DMS153 (cell line): ENCODE measurements at regions not wholly inside any gene's neighbourhood (a gene's known extent, or its start where the extent isn't known, plus 50 kb on each side); places are given as distances from the start of the nearest gene placed in this dataset.
"Not testable (repeated sequence)": the region's sequence is repeated elsewhere in the genome, so short reads cannot be mapped to it uniquely, and the experiment has no call there.

Source experiments
- DNase-seq: peaks from one replicate; lab custom pipeline; 2025; lab: John Stamatoyannopoulos, UW

DNA sequence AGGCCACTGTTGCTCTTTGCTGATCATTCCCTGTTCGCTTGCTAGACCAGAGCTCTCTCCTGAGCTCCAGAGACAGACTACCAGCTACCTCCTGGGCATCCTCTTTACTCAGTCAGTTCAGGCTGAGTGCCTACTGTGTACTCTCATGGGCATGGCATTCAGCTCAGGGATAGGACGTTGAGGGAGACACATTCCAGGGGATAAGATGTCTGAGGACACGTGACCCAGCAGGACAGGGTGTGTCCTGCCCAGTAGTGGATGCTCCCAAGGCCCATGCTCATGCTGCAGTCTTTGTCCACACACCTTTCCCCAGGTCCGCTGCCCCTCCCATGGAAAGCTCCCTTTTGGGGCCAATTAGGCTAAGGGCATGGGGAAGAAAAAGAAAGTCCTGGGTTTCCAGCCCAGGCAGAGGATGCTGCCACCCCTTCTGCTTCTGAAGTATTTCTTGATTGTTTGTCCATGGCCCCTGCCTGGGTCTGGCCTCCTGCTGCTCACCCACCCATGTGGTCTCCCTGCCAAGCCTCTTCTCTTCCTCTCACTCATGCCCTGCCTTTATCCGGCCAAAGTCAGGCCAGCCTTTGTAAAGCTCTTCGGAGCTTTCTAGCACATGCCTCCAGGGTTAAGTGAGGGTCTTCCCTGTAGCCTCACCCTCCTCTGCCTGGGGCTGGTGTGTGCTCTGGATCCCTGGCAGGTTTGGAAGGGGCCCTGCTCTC, 60.5 kb upstream of the PITX1 start:
- no peak for DNase-seq

DNA sequence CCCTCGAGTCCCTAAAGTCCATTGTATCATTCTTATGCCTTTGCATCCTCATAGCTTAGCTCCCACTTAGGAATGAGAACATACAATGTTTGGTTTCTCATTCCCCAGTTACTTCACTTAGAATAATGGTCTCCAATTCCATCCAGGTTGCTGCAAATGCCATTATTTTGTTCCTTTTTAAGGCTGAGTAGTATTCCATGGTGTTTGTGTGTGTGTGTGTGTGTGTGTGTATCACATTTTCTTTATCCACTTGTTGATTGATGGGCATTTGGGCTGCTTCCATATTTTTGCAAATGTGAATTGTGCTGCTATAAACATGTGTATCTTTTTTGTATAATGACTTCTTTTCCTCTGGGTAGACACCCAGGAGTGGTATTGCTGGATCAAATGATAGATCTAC, 59.5 kb upstream of the PITX1 start:
- DNase-seq: not testable (repeated sequence)

- no peak for DNase-seq
Measured at GRCh38 chr5:135092476-135092875, 58.4 kb upstream of the PITX1 start.

DNA sequence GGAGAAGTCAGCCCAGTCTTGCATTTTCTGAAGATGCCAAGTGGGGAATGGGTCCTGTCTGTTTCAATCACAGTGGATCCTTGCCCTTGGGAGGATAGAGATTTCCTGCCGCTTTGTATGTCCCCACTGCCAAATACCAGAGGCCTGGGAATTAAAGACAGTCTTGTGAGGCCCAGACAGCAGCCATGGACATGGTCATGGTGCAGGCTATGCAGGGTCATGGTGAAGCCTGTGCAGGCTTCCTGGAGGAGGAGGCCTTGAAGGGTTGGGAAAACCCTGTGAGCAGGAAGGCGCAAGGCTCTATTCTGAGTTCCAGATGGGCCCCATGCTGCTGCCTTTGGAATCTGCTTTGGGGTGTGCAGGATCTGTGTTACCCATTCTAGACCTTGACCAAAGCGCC, 57.3 kb upstream of the PITX1 start:
- no peak for DNase-seq

GRCh38 chr5:135089912-135090311, 55.9 kb upstream of the PITX1 start:
- no peak for DNase-seq

DNA sequence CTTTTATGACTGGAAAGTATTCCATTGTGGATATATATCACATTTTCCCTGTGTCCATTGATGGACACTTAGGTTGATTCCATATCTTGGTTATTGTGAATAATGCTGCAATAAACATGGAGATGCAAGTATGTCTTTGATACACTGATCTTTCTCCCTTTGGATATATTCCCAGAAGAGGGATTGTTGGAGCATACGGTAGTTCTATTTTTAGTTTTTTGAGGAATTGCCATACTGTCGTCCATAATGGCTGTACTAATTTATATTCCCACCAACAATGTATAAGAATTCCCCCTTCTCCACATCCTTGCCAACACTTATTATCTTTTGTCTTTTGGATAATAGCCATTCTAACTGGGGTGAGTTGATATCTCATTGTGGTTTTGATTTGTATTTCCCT, 54.9 kb upstream of the PITX1 start:
- DNase-seq: no peak

GRCh38 chr5:135087950-135088349, 53.9 kb upstream of the PITX1 start:
- DNase-seq: no peak

DNA sequence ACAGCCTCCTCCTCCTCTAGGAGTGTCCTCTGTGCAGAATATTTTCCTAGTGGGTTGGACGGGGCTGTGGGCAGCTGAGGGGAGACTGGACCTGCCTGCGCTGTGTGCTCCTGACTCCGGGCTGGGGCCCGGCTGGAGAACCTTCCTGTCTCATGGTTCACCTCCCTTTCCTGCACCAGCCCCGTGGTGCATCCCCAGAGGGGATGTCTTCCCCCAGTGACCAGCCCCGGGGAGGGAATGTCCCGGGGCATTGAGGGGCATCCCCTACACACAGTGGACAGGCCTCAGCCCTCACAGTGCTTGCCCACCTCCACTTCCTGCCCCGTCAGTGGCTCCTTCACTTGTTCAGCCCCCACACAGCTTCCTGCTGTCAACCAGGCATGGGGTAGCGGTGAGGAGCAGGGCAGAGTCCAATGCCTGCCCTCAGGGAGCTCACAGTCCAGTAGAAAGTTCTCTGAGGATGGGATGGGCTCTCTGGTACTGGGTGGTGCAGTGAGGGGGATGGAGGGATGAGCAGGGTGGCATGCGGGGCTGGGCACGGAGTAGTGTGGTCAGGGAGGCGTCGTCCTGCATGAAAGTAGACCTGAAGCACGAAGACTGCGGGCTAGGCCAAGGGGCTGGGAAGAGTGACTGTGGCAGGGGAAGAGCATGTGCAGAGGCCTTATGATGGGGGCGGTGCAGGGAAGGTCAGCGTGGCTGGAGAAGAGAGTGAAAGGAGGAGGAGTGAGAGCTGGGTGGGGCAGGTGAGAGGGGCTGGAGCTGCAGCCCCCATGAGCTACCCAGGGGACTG, 52.1 kb upstream of the PITX1 start:
- no peak for DNase-seq

GRCh38 chr5:135085133-135085935, 51.3 kb upstream of the PITX1 start:
- DNase-seq: no peak
